Right atrium auricular region (tissue), 2 donors: ENCODE measurements at regions not wholly inside any gene's neighbourhood (a gene's known extent, or its start where the extent isn't known, plus 50 kb on each side); places are given as distances from the start of the nearest gene placed in this dataset.
"Not testable (repeated sequence)": the region's sequence is repeated elsewhere in the genome, so short reads cannot be mapped to it uniquely, and the experiment has no call there.

ENCODE experiments used
- DNase-seq: peaks from one replicate; pipeline ENCODE4 v3.0.0-alpha.2; 2019; ENCODE audit warnings: low spot score
- H3K27ac ChIP-seq, 2 donors: fragments of 200-600 bp; sonication (generic); 1 replicate in 1 of 2; 2 replicates in 1 of 2; pipeline ENCODE4 v1.5.1; 2016 to 2019
- H3K27me3 ChIP-seq, 2 donors: fragments of 200-600 bp; sonication (generic); one replicate each; pipeline versions ENCODE4 v1.5.1 to v1.6.0; 2017 to 2019
- H3K36me3 ChIP-seq: fragments of 200-600 bp; sonication (generic); one replicate; pipeline ENCODE4 v1.5.1; 2016
- H3K4me1 ChIP-seq, 2 donors: fragments of 200-600 bp; sonication (generic); one replicate each; pipeline versions ENCODE4 v1.5.1 to v1.6.0; 2017 to 2019
- H3K4me3 ChIP-seq, 2 donors: fragments of 200-600 bp; sonication (generic); 1 replicate in 1 of 2; 2 replicates in 1 of 2; pipeline ENCODE4 v1.5.1; 2017 to 2019; ENCODE audit warnings: mild to moderate bottlenecking in 1 of 2, moderate library complexity in 1 of 2
- H3K9me3 ChIP-seq, 2 donors: fragments of 200-600 bp; sonication (generic); one replicate each; pipeline ENCODE4 v1.5.1; 2019
- CTCF ChIP-seq, 2 donors: fragments of 200-600 bp; sonication (generic); IDR thresholded peaks; one replicate each; pipeline ENCODE4 v1.5.1; 2019; ENCODE audit warnings: antibody characterized with exemption in 2 of 2

- H3K27me3 ChIP-seq, result no peaks in the 10 kb centered on the region
- peak overlapping the region in 1 of 2 donors; percentile 50 for H3K27ac ChIP-seq
- TF ChIP-seq CTCF (IDR thresholded peaks at IDR 0.05), result no peak
- no peaks in the 10 kb centered on the region for H3K9me3 ChIP-seq
- no peaks in the 10 kb centered on the region for H3K36me3 ChIP-seq
- H3K4me1 ChIP-seq, result no peaks in the 10 kb centered on the region
- no peak for DNase-seq
- H3K4me3 ChIP-seq, result no peak overlapping the region
These were observed 637.8 kb upstream of the CHAC2 start for GRCh38 chr2:53129851-53130250.

GRCh38 chr2:53127061-53127650, 640.4 kb upstream of the CHAC2 start:
- Histone ChIP-seq H3K27me3 (no peaks in the 10 kb centered on the region), H3K27ac (no peak overlapping the region), H3K4me1 (no peaks in the 10 kb centered on the region), H3K36me3 (no peaks in the 10 kb centered on the region), H3K9me3 (no peaks in the 10 kb centered on the region), H3K4me3 (no peak overlapping the region)
- DNase-seq, result no peak
- no peak for TF ChIP-seq CTCF (IDR thresholded peaks at IDR 0.05)

GRCh38 chr2:53114991-53115390, 652.6 kb upstream of the CHAC2 start:
- DNase-seq, result no peak
- H3K9me3 ChIP-seq, result no peaks in the 10 kb centered on the region
- no peaks in the 10 kb centered on the region for H3K27me3 ChIP-seq
- H3K4me3 ChIP-seq, result no peak overlapping the region
- no peak for TF ChIP-seq CTCF (IDR thresholded peaks at IDR 0.05)
- no peak overlapping the region for H3K27ac ChIP-seq
- no peaks in the 10 kb centered on the region for H3K4me1 ChIP-seq
- no peaks in the 10 kb centered on the region for H3K36me3 ChIP-seq

- no peak for DNase-seq
- Histone ChIP-seq H3K27me3 (no peaks in the 10 kb centered on the region), H3K27ac (no peak overlapping the region), H3K4me3 (no peak overlapping the region), H3K9me3 (no peaks in the 10 kb centered on the region), H3K36me3 (no peaks in the 10 kb centered on the region), H3K4me1 (no peaks in the 10 kb centered on the region)
- TF ChIP-seq CTCF (IDR thresholded peaks at IDR 0.05), result no peak
These were observed 653.0 kb upstream of the CHAC2 start for GRCh38 chr2:53114582-53114981.

- H3K27me3 ChIP-seq, H3K4me1 ChIP-seq, H3K27ac ChIP-seq, H3K4me3 ChIP-seq, H3K36me3 ChIP-seq, DNase-seq, H3K9me3 ChIP-seq: not testable (repeated sequence)
These were observed 655.2 kb upstream of the CHAC2 start for GRCh38 chr2:53112408-53112807.

- no peak for DNase-seq
These were observed 656.2 kb upstream of the CHAC2 start for GRCh38 chr2:53111406-53111805.

More at GRCh38 chr2:53111406-53111805, 656.2 kb upstream of the CHAC2 start:
- Histone ChIP-seq H3K36me3 (no peaks in the 10 kb centered on the region), H3K27ac (no peak overlapping the region), H3K9me3 (no peaks in the 10 kb centered on the region), H3K4me3 (no peak overlapping the region), H3K4me1 (no peaks in the 10 kb centered on the region), H3K27me3 (no peaks in the 10 kb centered on the region)
- TF ChIP-seq CTCF (IDR thresholded peaks at IDR 0.05), result no peak
